NB4 (cell line): ENCODE measurements at regions not wholly inside any gene's neighbourhood (a gene's known extent, or its start where the extent isn't known, plus 50 kb on each side); places are given as distances from the start of the nearest gene placed in this dataset.

ENCODE experiments used
- DNase-seq: peaks from one replicate; pipeline ENCODE4 v3.0.0; 2010; ENCODE audit warnings: low read depth
- H3K4me3 ChIP-seq: one replicate; pipeline ENCODE4 v1.5.1; 2011; ENCODE audit warnings: mild to moderate bottlenecking, low read depth, low read length, moderate library complexity
- CTCF ChIP-seq: IDR thresholded peaks from one replicate; pipeline ENCODE4 v1.5.1; 2012; ENCODE audit warnings: low read depth, low read length
- MAX ChIP-seq: IDR thresholded peaks from 2 replicates; pipeline ENCODE4 v1.6.1; 2011; ENCODE audit warnings: low read depth, low read length
- MYC ChIP-seq: IDR thresholded peaks from 2 replicates; pipeline ENCODE4 v1.6.1; 2011; ENCODE audit warnings: low read depth, low read length
- POLR2A ChIP-seq: IDR thresholded peaks from 2 replicates; pipeline ENCODE4 v1.6.1; 2011; ENCODE audit warnings: mild to moderate bottlenecking; ENCODE audit not compliant: insufficient read length; ENCODE audit errors: extremely low read depth

- TF ChIP-seq MAX, result no peak
- no peak for TF ChIP-seq CTCF
- TF ChIP-seq MYC, result no peak
- TF ChIP-seq POLR2A, result no peak
- DNase-seq, result no peak
- H3K4me3 ChIP-seq, result no peak overlapping the region
Measured at GRCh38 chr2:44879269-44880124, 62.0 kb upstream of the SIX3 start.

GRCh38 chr2:44880125-44880483, 61.4 kb upstream of the SIX3 start:
- DNase-seq, result no peak
- TF ChIP-seq POLR2A, result no peak
- no peak for TF ChIP-seq CTCF
- no peak for TF ChIP-seq MYC
- no peak for TF ChIP-seq MAX
- H3K4me3 ChIP-seq, result no peak overlapping the region

GRCh38 chr2:44881856-44882255, 59.6 kb upstream of the SIX3 start:
- TF ChIP-seq MYC, result no peak
- no peak for TF ChIP-seq MAX
- TF ChIP-seq CTCF, result no peak
- no peak for TF ChIP-seq POLR2A
- no peak for DNase-seq
- no peak overlapping the region for H3K4me3 ChIP-seq

- H3K4me3 ChIP-seq, result no peak overlapping the region
- DNase-seq, result no peak
- TF ChIP-seq MAX, result no peak
- no peak for TF ChIP-seq CTCF
- no peak for TF ChIP-seq POLR2A
- no peak for TF ChIP-seq MYC
Measured at GRCh38 chr2:44883356-44883755, 58.1 kb upstream of the SIX3 start.

- no peak overlapping the region for H3K4me3 ChIP-seq
- TF ChIP-seq MAX (no peak), POLR2A (no peak)
- no peak for DNase-seq
Measured at GRCh38 chr2:44884231-44884630, 57.3 kb upstream of the SIX3 start.

GRCh38 chr2:44884677-44885076, 56.8 kb upstream of the SIX3 start:
- TF ChIP-seq CTCF (no peak), MAX (no peak), MYC (no peak), POLR2A (no peak)
- H3K4me3 ChIP-seq, result no peak overlapping the region
- no peak for DNase-seq
